ENCODE measurements at regions not wholly inside any gene's neighbourhood (a gene's known extent, or its start where the extent isn't known, plus 50 kb on each side); places are given as distances from the start of the nearest gene placed in this dataset.

- H3K4me1 ChIP-seq (ENCODE audit: control insufficient read depth in 3 of 3, insufficient read depth in 3 of 3, low read length in 3 of 3) = peaks cover 4 to 10% (median 8%) of the 10 kb centered on the region in 3 donors
- no peaks in the 10 kb centered on the region for H3K36me3 ChIP-seq (ENCODE audit: control insufficient read depth in 3 of 3, insufficient read depth in 3 of 3, low read length in 3 of 3)
- no peaks in the 10 kb centered on the region for H3K9me3 ChIP-seq (ENCODE audit: control insufficient read depth in 3 of 3, low read length in 3 of 3)
- no peak overlapping the region for H3K9ac ChIP-seq (ENCODE audit: low read depth in 1 of 3, low read length in 3 of 3)
- H3K27me3 ChIP-seq (ENCODE audit: control insufficient read depth in 3 of 3, insufficient read depth in 3 of 3, low read length in 3 of 3) = no peaks in the 10 kb centered on the region
- no peak overlapping the region for H3K4me3 ChIP-seq (ENCODE audit: low read length in 3 of 3)
- peak overlapping the region; percentile 79 for H3K27ac ChIP-seq (ENCODE audit: low read depth, low read length)
Measured at GRCh38 chr11:76266286-76267100, 60.2 kb upstream of the WNT11 start.

- Histone ChIP-seq H3K27ac (ENCODE audit: low read depth, low read length) (peak overlapping the region; percentile 79), H3K27me3 (ENCODE audit: control insufficient read depth in 3 of 3, insufficient read depth in 3 of 3, low read length in 3 of 3) (no peaks in the 10 kb centered on the region), H3K36me3 (ENCODE audit: control insufficient read depth in 3 of 3, insufficient read depth in 3 of 3, low read length in 3 of 3) (no peaks in the 10 kb centered on the region), H3K9ac (ENCODE audit: low read depth in 1 of 3, low read length in 3 of 3) (no peak overlapping the region), H3K9me3 (ENCODE audit: control insufficient read depth in 3 of 3, low read length in 3 of 3) (no peaks in the 10 kb centered on the region), H3K4me1 (ENCODE audit: control insufficient read depth in 3 of 3, insufficient read depth in 3 of 3, low read length in 3 of 3) (peaks cover 4 to 10% (median 8%) of the 10 kb centered on the region in 3 donors), H3K4me3 (ENCODE audit: low read length in 3 of 3) (no peak overlapping the region)
Measured at GRCh38 chr11:76265771-76266241, 59.5 kb upstream of the WNT11 start.

DNA sequence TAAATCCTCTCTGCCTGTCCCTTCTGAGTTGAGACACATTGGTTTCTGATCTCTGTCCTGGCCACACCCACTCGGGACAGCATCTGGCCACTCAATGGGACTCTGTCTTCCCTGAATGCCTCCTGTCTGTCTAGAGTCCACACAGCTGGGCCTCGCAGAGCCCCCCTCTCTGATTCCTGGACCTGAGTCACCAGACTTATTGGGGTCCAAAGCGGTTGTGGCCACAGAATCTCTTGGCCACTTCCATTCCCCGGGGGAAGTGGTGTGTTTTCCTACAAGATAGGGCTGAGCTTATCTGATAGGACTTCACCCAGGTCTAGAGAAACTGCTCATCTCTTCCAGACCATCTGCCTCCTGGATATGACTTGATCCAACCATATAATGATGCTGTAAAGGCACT is 57.4 kb upstream of the WNT11 start:
- H3K9ac ChIP-seq (ENCODE audit: low read depth in 1 of 3, low read length in 3 of 3) = no peak overlapping the region
- H3K27me3 ChIP-seq (ENCODE audit: control insufficient read depth in 3 of 3, insufficient read depth in 3 of 3, low read length in 3 of 3) = no peaks in the 10 kb centered on the region
- peaks cover 4 to 7% (median 5%) of the 10 kb centered on the region in 3 donors for H3K4me1 ChIP-seq (ENCODE audit: control insufficient read depth in 3 of 3, insufficient read depth in 3 of 3, low read length in 3 of 3)
- H3K9me3 ChIP-seq (ENCODE audit: control insufficient read depth in 3 of 3, low read length in 3 of 3) = no peaks in the 10 kb centered on the region
- no peak overlapping the region for H3K27ac ChIP-seq (ENCODE audit: low read depth, low read length)
- H3K4me3 ChIP-seq (ENCODE audit: low read length in 3 of 3) = peak overlapping the region in 1 of 3 donors; percentile 7
- no peaks in the 10 kb centered on the region for H3K36me3 ChIP-seq (ENCODE audit: control insufficient read depth in 3 of 3, insufficient read depth in 3 of 3, low read length in 3 of 3)

- H3K9me3 ChIP-seq (ENCODE audit: control insufficient read depth in 3 of 3, low read length in 3 of 3) = no peaks in the 10 kb centered on the region
- no peaks in the 10 kb centered on the region for H3K36me3 ChIP-seq (ENCODE audit: control insufficient read depth in 3 of 3, insufficient read depth in 3 of 3, low read length in 3 of 3)
- peaks cover 4 to 7% (median 5%) of the 10 kb centered on the region in 3 donors for H3K4me1 ChIP-seq (ENCODE audit: control insufficient read depth in 3 of 3, insufficient read depth in 3 of 3, low read length in 3 of 3)
- no peaks in the 10 kb centered on the region for H3K27me3 ChIP-seq (ENCODE audit: control insufficient read depth in 3 of 3, insufficient read depth in 3 of 3, low read length in 3 of 3)
- H3K27ac ChIP-seq (ENCODE audit: low read depth, low read length) = no peak overlapping the region
- no peak overlapping the region for H3K9ac ChIP-seq (ENCODE audit: low read depth in 1 of 3, low read length in 3 of 3)
- no peak overlapping the region for H3K4me3 ChIP-seq (ENCODE audit: low read length in 3 of 3)
Measured at GRCh38 chr11:76263166-76263565, 56.9 kb upstream of the WNT11 start.

- no peaks in the 10 kb centered on the region for H3K36me3 ChIP-seq (ENCODE audit: control insufficient read depth in 3 of 3, insufficient read depth in 3 of 3, low read length in 3 of 3)
- H3K9me3 ChIP-seq (ENCODE audit: control insufficient read depth in 3 of 3, low read length in 3 of 3) = no peaks in the 10 kb centered on the region
- no peak overlapping the region for H3K27ac ChIP-seq (ENCODE audit: low read depth, low read length)
- H3K4me3 ChIP-seq (ENCODE audit: low read length in 3 of 3) = no peak overlapping the region
- peaks cover 0 to 7% (median 3%) of the 10 kb centered on the region in 3 donors for H3K4me1 ChIP-seq (ENCODE audit: control insufficient read depth in 3 of 3, insufficient read depth in 3 of 3, low read length in 3 of 3)
- no peak overlapping the region for H3K9ac ChIP-seq (ENCODE audit: low read depth in 1 of 3, low read length in 3 of 3)
- H3K27me3 ChIP-seq (ENCODE audit: control insufficient read depth in 3 of 3, insufficient read depth in 3 of 3, low read length in 3 of 3) = peaks cover 0 to 5% (median 2%) of the 10 kb centered on the region in 3 donors
Measured at GRCh38 chr11:76260296-76260925, 54.1 kb upstream of the WNT11 start.

- H3K4me3 ChIP-seq (ENCODE audit: low read length in 3 of 3) = no peak overlapping the region
- H3K27ac ChIP-seq (ENCODE audit: low read depth, low read length) = no peak overlapping the region
- H3K9ac ChIP-seq (ENCODE audit: low read depth in 1 of 3, low read length in 3 of 3) = no peak overlapping the region
- no peaks in the 10 kb centered on the region for H3K4me1 ChIP-seq (ENCODE audit: control insufficient read depth in 3 of 3, insufficient read depth in 3 of 3, low read length in 3 of 3)
- no peaks in the 10 kb centered on the region for H3K36me3 ChIP-seq (ENCODE audit: control insufficient read depth in 3 of 3, insufficient read depth in 3 of 3, low read length in 3 of 3)
- no peaks in the 10 kb centered on the region for H3K9me3 ChIP-seq (ENCODE audit: control insufficient read depth in 3 of 3, low read length in 3 of 3)
- peaks cover 0 to 5% (median 2%) of the 10 kb centered on the region in 3 donors for H3K27me3 ChIP-seq (ENCODE audit: control insufficient read depth in 3 of 3, insufficient read depth in 3 of 3, low read length in 3 of 3)
Measured at GRCh38 chr11:76259299-76259908, 53.1 kb upstream of the WNT11 start.

GRCh38 chr11:76257074-76257719 is 50.9 kb upstream of the WNT11 start:
- Histone ChIP-seq H3K9ac (ENCODE audit: low read depth in 1 of 3, low read length in 3 of 3) (no peak overlapping the region), H3K27me3 (ENCODE audit: control insufficient read depth in 3 of 3, insufficient read depth in 3 of 3, low read length in 3 of 3) (peaks cover 0 to 5% (median 2%) of the 10 kb centered on the region in 3 donors), H3K27ac (ENCODE audit: low read depth, low read length) (no peak overlapping the region), H3K9me3 (ENCODE audit: control insufficient read depth in 3 of 3, low read length in 3 of 3) (no peaks in the 10 kb centered on the region), H3K36me3 (ENCODE audit: control insufficient read depth in 3 of 3, insufficient read depth in 3 of 3, low read length in 3 of 3) (no peaks in the 10 kb centered on the region), H3K4me1 (ENCODE audit: control insufficient read depth in 3 of 3, insufficient read depth in 3 of 3, low read length in 3 of 3) (peaks cover 3 to 11% (median 6%) of the 10 kb centered on the region in 3 donors), H3K4me3 (ENCODE audit: low read length in 3 of 3) (no peak overlapping the region)

GRCh38 chr11:76256448-76256847 is 50.1 kb upstream of the WNT11 start:
- Histone ChIP-seq H3K27ac (ENCODE audit: low read depth, low read length) (no peak overlapping the region), H3K4me1 (ENCODE audit: control insufficient read depth in 3 of 3, insufficient read depth in 3 of 3, low read length in 3 of 3) (peaks cover 3 to 12% (median 8%) of the 10 kb centered on the region in 3 donors), H3K9me3 (ENCODE audit: control insufficient read depth in 3 of 3, low read length in 3 of 3) (no peaks in the 10 kb centered on the region), H3K27me3 (ENCODE audit: control insufficient read depth in 3 of 3, insufficient read depth in 3 of 3, low read length in 3 of 3) (peaks cover 0 to 5% (median 2%) of the 10 kb centered on the region in 3 donors), H3K9ac (ENCODE audit: low read depth in 1 of 3, low read length in 3 of 3) (no peak overlapping the region), H3K4me3 (ENCODE audit: low read length in 3 of 3) (no peak overlapping the region), H3K36me3 (ENCODE audit: control insufficient read depth in 3 of 3, insufficient read depth in 3 of 3, low read length in 3 of 3) (no peaks in the 10 kb centered on the region)

Measured in skeletal muscle tissue (tissue), 3 donors.